Activated naive CD8-positive, alpha-beta T cell treated with anti-CD3 and anti-CD28 coated beads, Interleukin-2, amount 50 U/mL, for 24 hours (primary cell): ENCODE measurements at regions not wholly inside any gene's neighbourhood (a gene's known extent, or its start where the extent isn't known, plus 50 kb on each side); places are given as distances from the start of the nearest gene placed in this dataset.
A peak's percentile ranks its signal among the peaks of the same experiment; 100 is the strongest.
"Not testable (repeated sequence)": the region's sequence is repeated elsewhere in the genome, so short reads cannot be mapped to it uniquely, and the experiment has no call there.

Experiments used
- ATAC-seq: fragments of 150-1000 bp; cut with Tn5 transposase; one replicate; pipeline ENCODE4 v1.10.0; 2021
- DNase-seq: peaks from one replicate; pipeline ENCODE4 v3.0.0; 2021
- H3K27ac Mint-ChIP-seq: one replicate; pipeline ENCODE4 v1.8.0; 2021; ENCODE audit warnings: mild to moderate bottlenecking, mixed read lengths
- H3K27me3 Mint-ChIP-seq: one replicate; pipeline ENCODE4 v1.8.0; 2021; ENCODE audit warnings: mixed read lengths
- H3K36me3 Mint-ChIP-seq: one replicate; pipeline ENCODE4 v1.8.0; 2021; ENCODE audit warnings: low read depth, mixed read lengths
- H3K4me1 Mint-ChIP-seq: one replicate; pipeline ENCODE4 v1.8.0; 2021; ENCODE audit warnings: mixed read lengths
- H3K4me3 Mint-ChIP-seq: one replicate; pipeline ENCODE4 v1.8.0; 2021; ENCODE audit warnings: mild to moderate bottlenecking, moderate library complexity, mixed read lengths
- H3K9me3 Mint-ChIP-seq: one replicate; pipeline ENCODE4 v1.8.0; 2021; ENCODE audit warnings: mixed read lengths

DNA sequence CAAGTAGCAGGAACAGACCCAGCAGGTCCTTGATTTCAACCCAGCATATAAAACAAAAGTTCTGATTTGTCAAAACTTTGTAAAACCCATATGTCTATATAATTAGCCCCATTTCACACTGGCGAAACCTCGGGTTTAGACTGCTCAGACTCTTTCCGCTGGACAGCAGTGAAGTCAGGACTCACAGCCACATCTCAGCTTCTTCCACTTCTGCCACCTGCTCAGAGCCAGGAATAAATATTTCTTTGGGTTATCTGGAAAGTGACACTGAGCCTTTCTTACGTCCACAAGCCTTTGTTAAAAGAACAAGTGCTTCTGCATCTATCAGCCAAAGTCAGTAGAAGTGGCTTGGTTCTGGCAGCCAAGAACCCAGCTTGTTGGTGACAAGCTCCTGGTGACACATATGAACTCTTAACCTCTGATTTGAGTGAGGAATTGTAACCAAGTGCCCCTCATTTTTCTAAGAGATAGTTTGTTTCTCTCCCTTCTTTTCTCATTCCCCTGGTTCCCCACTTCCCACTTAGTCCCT, 118.1 kb upstream of the CHD2 start:
- Mint-ChIP-seq H3K36me3 (peaks cover 7% of the 10 kb centered on the region), H3K27ac (no peak overlapping the region), H3K9me3 (peaks cover 6% of the 10 kb centered on the region), H3K4me3 (no peak overlapping the region), H3K4me1 (no peaks in the 10 kb centered on the region), H3K27me3 (no peaks in the 10 kb centered on the region)
- no peak for DNase-seq
- no peak for ATAC-seq

DNA sequence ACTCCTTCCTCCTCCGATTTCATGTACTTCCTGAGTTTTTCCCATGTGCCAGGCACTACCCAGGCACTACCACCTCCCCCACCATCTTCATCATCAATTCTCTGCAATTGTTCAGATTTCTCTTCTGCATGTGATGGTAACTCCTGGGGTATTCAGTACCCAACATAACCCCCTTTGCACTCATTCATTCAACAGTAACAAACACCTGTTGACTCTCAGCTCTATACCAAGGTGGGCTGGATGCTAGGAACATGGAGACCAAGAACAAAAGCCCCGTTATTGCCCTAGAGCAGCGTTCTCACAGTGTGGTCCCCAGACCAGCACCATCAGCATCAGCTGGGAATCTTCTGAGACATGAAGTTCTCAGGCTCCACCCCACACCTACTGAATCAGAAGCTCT, 113.0 kb upstream of the CHD2 start:
- no peaks in the 10 kb centered on the region for H3K27me3 Mint-ChIP-seq

DNA sequence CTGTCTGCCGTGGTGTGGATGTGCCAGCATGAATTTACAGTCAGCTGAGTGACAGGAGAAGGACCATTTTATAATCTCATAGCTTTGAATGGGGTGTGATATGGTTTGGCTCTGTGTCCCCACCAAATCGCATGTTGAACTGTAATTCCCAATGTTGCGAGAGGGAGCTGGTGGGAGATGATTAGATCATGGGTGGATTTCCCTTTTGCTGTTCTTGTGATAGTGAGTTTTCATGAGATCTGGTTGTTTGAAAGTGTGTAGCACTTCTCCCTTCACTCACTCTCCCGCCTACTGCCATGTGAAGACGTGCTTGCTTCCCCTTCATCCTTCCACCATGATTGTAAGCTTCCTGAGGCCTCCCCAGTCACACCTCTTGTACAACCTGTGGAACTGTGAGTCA, 111.9 kb upstream of the CHD2 start:
- ATAC-seq (no peak), DNase-seq (no peak)
- no peaks in the 10 kb centered on the region for H3K27me3 Mint-ChIP-seq
- H3K4me1 Mint-ChIP-seq, result no peaks in the 10 kb centered on the region
- no peak overlapping the region for H3K27ac Mint-ChIP-seq
- H3K36me3 Mint-ChIP-seq, result no peaks in the 10 kb centered on the region
- H3K9me3 Mint-ChIP-seq, result no peaks in the 10 kb centered on the region
- H3K4me3 Mint-ChIP-seq, result no peak overlapping the region

More for the DNA sequence above, 113.0 kb upstream of the CHD2 start:
- Mint-ChIP-seq H3K4me1 (no peaks in the 10 kb centered on the region), H3K27ac (no peak overlapping the region), H3K9me3 (no peaks in the 10 kb centered on the region), H3K4me3 (no peak overlapping the region), H3K36me3 (no peaks in the 10 kb centered on the region)
- DNase-seq (no peak), ATAC-seq (no peak)

DNA sequence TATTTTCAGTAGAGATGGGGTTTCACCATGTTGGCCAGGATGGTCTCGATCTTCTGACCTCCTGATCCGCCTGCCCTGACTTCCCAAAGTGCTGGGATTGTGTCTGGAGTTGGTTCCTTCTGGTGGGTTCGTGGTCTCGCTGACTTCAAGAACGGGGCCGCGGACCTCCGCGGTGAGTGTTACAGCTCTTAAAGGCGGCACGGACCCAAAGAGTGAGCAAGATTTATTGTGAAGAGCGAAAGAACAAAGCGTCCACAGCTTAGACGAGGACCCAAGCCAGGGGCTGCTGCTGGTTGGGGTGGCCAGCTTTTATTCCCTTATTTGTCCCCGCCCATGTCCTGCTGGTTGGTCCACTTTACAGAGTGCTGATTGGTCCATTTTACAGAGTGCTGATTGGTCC, 111.3 kb upstream of the CHD2 start:
- ATAC-seq, H3K27ac Mint-ChIP-seq, H3K9me3 Mint-ChIP-seq, H3K27me3 Mint-ChIP-seq, H3K36me3 Mint-ChIP-seq, H3K4me3 Mint-ChIP-seq, DNase-seq, H3K4me1 Mint-ChIP-seq: not testable (repeated sequence)

DNA sequence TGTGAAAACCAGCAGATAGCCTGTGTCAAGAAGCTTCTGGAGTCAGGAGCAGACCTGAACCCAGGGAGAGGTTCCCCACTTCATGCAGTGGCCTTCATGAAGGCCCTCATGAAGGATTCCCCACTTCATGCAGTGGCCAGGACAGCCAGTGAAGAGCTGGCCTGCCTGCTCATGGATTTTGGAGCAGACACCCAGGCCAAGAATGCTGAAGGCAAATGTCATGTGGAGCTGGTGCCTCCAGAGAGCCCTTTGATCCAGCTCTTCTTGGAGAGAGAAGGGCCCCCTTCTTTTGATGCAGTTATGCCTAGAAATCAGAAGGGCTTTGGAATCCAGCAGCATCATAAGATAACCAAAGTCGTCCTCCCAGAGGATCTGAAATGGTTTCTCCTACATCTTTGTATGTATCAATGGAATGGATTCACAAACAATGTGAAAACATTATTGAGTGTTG, 103.9 kb upstream of the CHD2 start:
- ATAC-seq, result no peak

DNA sequence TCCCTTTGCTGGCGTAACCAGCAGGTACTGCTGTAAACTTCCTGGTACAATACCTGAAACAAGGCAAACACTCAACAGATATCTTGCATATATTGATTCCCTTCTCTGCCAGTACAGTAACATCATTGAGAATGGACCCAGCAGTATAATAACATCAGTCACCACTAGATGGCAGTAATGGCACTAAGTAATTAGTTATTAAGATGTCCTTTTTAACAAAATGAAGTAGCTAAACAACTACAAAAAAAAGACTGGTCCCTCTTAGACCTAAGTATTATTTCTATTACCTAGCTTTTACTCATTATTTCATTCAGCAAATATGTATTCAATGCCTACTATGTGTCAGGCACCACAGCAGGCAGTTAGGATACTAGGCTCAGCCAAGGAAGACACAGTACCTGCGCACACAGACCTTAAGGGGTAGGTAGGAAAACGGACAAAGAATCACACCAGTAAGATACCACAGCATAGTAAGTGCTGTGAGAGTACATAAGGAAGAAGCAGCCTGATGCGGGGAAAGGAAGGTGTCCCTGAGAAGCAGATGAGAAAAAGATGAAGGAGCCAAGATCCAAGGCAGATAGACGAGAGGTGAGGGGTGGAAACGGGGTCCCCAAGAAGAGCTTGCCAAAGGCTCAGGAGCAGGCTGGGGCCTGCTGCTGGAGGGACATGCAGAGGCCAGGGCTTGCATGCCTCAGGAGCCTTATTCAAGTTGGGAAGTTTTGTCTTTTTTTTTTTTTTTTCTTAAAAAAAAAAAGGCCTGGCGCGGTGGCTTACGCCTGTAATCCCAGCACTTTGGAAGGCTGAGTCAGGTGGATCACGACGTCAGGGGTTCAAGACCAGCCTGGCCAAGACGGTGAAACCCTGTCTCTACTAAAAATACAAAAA, 102.7 kb upstream of the CHD2 start:
- Mint-ChIP-seq H3K27ac (no peak overlapping the region), H3K36me3 (no peaks in the 10 kb centered on the region), H3K27me3 (no peaks in the 10 kb centered on the region), H3K9me3 (no peaks in the 10 kb centered on the region), H3K4me1 (peaks cover 6% of the 10 kb centered on the region), H3K4me3 (no peak overlapping the region)
- peak; percentile 77 for ATAC-seq
- no peak for DNase-seq

More for the DNA sequence above, 103.9 kb upstream of the CHD2 start:
- no peaks in the 10 kb centered on the region for H3K36me3 Mint-ChIP-seq
- H3K4me3 Mint-ChIP-seq, result no peak overlapping the region
- H3K27me3 Mint-ChIP-seq, result no peaks in the 10 kb centered on the region
- no peak for DNase-seq
- H3K4me1 Mint-ChIP-seq, result peaks cover 4% of the 10 kb centered on the region
- no peaks in the 10 kb centered on the region for H3K9me3 Mint-ChIP-seq
- no peak overlapping the region for H3K27ac Mint-ChIP-seq

DNA sequence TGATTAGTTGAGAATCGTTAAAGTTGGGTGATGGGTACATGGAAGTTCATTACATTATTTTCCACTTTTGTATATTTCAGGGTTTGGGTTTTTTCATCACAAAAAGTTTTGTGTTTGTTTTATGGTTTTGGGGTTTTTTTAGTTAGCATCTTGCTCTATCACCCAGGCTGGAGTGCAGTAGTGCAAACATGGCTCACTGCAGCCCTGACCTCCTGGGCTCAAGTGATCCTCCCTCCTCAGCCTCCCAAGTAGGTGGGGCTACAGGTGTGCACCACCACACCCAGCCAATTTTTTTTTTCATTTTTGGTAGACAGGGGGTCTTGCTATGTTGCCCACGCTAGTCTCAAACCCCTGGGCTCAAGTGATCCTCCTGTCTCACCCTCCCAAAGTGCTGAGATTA, 100.1 kb upstream of the CHD2 start:
- Mint-ChIP-seq H3K27ac (no peak overlapping the region), H3K9me3 (no peaks in the 10 kb centered on the region), H3K27me3 (no peaks in the 10 kb centered on the region), H3K4me1 (peaks cover 24% of the 10 kb centered on the region), H3K36me3 (no peaks in the 10 kb centered on the region), H3K4me3 (no peak overlapping the region)
- DNase-seq (no peak), ATAC-seq (no peak)

DNA sequence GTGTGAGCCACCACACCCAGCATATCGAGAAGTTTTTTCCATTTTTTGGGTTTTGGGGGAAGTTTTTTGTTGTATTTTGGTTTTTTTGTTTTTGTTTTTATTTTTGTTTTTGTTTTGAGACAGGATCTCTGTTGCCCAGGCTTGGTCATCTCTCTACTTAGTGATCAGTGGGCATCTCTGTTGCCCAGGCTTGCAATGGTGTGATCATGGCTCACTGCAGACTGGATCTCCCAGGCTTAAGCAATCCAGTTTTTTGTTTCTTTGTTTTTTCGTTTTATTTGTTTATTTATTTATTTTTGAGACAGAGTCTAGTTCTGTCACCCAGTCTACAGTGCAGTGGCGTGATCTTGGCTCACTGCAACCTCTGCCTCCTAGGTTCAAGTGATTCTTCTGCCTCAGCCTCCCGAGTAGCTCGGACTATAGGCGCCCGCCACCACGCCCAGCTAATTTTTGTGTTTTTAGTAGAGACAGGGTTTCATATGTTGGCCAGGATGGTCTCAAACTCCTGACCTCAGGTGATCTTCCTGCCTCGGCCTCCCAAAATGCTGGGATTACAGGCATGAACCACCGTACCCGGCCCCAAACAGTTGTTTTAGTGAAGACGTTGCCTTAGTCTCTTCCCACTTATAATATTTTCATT, 99.6 kb upstream of the CHD2 start:
- ATAC-seq, H3K9me3 Mint-ChIP-seq: not testable (repeated sequence)

DNA sequence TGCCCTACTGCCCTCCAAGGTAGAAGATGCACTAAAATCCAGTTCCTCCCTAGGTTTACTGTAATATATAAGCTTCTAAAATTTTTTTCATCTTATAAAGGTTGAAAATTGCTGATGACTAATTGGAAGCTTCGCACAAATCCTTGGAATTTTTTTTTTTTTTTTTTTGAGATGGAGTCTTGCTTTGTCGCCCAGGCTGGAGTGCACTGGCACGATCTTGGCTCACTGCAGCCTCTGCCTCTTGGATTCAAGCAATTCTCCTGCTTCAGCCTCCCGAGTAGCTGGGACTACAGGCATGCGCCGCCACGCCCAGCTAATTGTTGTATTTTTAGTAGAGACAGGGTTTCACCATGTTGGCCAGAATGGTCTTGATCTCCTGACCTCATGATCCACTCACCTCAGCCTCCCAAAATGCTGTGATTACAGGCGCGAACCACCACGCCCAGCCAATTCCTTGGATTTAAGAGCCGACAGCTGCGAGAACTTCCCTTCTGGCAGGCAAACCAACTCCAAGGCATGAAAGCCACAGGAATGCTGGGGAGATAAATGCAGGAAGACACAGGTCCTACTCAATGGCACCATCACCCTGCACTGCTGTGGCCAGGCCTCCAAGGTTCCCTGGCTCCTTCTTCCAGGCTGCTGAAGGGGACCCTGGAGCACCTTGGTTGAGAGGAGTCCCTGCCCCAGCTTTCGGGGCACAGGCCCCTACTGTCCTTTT, 98.9 kb upstream of the CHD2 start:
- not testable (repeated sequence) for H3K27ac Mint-ChIP-seq, H3K9me3 Mint-ChIP-seq, DNase-seq

More for the DNA sequence above, 99.6 kb upstream of the CHD2 start:
- H3K4me1 Mint-ChIP-seq, result peaks cover 25% of the 10 kb centered on the region
- DNase-seq, H3K36me3 Mint-ChIP-seq, H3K27me3 Mint-ChIP-seq, H3K27ac Mint-ChIP-seq, H3K4me3 Mint-ChIP-seq: not testable (repeated sequence)

DNA sequence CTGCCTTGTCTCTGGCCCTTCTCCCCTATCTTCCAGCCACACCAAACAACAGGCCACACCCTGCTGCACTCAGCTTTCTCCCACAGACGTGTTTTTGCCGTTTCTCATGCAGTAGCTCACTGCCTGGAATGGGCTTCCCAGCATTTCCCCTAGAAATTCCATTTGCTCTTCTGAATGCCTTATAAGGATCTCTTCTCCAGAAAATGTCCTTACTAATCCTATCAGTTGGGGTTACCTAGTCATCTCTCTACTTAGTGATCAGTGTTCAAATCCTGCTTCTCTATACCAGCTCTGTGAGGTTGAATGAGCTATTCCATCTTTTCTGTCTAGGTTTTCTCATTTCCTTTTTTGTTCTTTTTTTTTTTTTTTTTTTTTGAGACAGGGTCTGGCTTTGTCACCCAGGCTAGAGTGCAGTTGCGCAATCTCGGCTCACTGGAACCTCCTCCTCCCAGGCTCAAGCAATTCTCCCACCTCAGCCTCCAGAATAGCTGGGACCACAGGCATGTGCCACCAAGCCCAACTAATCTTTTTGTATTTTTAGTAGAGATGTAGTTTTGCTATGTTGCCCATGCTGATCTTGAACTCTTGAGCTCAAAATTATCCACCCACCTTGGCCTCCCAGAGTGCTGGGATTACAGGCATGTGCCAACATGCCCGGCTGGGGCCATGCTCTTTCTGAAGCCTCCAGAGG, 98.2 kb upstream of the CHD2 start:
- Mint-ChIP-seq H3K27ac (no peak overlapping the region), H3K9me3 (no peaks in the 10 kb centered on the region), H3K4me3 (no peak overlapping the region), H3K4me1 (peaks cover 26% of the 10 kb centered on the region), H3K36me3 (no peaks in the 10 kb centered on the region), H3K27me3 (no peaks in the 10 kb centered on the region)
- DNase-seq (no peak), ATAC-seq (no peak)

More for the DNA sequence above, 98.9 kb upstream of the CHD2 start:
- not testable (repeated sequence) for H3K36me3 Mint-ChIP-seq, H3K4me3 Mint-ChIP-seq, H3K27me3 Mint-ChIP-seq, ATAC-seq
- peaks cover 25% of the 10 kb centered on the region for H3K4me1 Mint-ChIP-seq

DNA sequence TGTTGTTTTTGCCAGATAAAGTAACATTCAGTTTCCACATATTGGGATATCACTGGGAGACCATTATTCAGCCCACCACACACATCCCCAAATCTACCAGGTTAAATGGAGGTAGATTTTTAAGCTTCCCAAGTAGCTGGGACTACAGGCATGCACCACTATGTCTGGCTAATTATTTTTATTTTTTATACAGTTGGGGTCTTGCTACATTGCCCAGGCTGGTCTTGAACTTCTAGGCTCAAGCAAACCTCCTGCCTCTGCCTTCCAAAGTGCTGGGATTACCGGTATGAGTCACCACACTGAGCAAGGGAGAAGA, 96.6 kb upstream of the CHD2 start:
- Mint-ChIP-seq H3K9me3 (no peaks in the 10 kb centered on the region), H3K4me1 (peaks cover 31% of the 10 kb centered on the region), H3K27me3 (no peaks in the 10 kb centered on the region), H3K4me3 (no peak overlapping the region), H3K27ac (peak overlapping the region; percentile 88), H3K36me3 (no peaks in the 10 kb centered on the region)
- DNase-seq (no peak), ATAC-seq (no peak)

DNA sequence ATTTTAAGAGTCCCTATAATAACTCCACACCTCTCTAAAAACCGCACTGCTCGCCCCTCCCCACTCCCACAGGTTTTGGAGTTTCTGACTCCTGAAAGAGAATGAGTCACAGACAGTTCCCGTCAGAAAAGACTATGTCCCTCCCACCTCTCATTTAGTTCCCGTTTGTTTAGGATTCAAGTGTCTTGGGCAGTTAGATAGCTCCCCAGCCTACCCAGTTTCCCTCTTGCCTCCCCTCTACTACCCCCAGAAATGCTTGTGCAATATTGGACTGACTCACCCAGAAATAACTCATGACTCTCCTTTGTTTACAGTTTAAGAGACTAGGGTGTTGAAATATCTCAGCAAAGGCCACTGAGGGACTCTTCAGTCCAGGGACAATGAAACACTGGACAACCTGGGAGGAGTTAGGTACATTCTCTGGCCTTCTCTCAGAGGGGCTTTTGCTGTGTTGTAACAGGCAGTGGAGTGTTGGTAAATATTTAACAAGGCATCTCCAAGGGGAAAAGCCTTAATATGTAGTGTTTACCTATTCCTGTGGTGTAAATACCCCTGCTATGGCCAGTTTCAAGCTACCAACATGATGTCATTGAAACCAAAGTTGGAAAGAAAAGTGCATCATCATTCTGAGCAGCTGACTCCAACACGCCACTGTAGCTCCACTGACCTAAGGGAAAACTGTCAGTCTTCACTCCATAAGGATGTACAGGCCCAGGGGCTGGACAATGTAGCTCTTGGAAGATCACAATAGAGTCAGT, 96.1 kb upstream of the CHD2 start:
- peak overlapping the region; percentile 9 for H3K4me3 Mint-ChIP-seq
- no peaks in the 10 kb centered on the region for H3K9me3 Mint-ChIP-seq
- peaks cover 33% of the 10 kb centered on the region for H3K4me1 Mint-ChIP-seq
- no peaks in the 10 kb centered on the region for H3K36me3 Mint-ChIP-seq
- peak; percentile 69 for DNase-seq
- H3K27me3 Mint-ChIP-seq, result no peaks in the 10 kb centered on the region
- peak overlapping the region; percentile 88 for H3K27ac Mint-ChIP-seq
- peak; percentile 88 for ATAC-seq

DNA sequence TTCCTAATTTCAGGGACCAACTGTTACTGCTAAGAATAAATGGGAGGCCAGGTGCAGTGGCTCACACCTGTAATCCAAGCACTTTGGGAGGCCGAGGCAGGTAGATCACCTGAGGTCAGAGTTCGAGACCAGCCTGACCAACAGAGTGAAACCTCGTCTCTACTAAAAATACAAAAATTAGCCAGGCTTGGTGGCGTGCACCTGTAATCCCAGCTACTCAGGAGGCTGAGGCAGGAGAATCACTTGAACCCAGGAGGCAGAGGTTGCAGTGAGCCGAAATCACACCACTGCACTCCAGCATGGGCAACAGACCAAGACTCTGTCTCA, 95.6 kb upstream of the CHD2 start:
- H3K36me3 Mint-ChIP-seq, DNase-seq, H3K9me3 Mint-ChIP-seq, H3K27ac Mint-ChIP-seq, ATAC-seq, H3K4me3 Mint-ChIP-seq, H3K27me3 Mint-ChIP-seq: not testable (repeated sequence)
- H3K4me1 Mint-ChIP-seq, result peaks cover 34% of the 10 kb centered on the region
